HEK293 (cell line): ENCODE measurements at regions not wholly inside any gene's neighbourhood (a gene's known extent, or its start where the extent isn't known, plus 50 kb on each side); places are given as distances from the start of the nearest gene placed in this dataset.

Source experiments
- CTCF ChIA-PET: fragments of 350-600 bp; formaldehyde crosslinking; extraction: SDS; loops from one replicate; lab custom pipeline; 2021; ENCODE audit warnings: antibody characterized with exemption; lab: Yijun Ruan, JAX
- POLR2A ChIA-PET: fragments of 300-600 bp; formaldehyde crosslinking; extraction: SDS; loops from one replicate; lab custom pipeline; 2020; ENCODE audit warnings: antibody characterized with exemption, inconsistent platforms; lab: Yijun Ruan, JAX
- H3K27ac ChIP-seq: fragments of 200-500 bp; sonication (Bioruptor generic); 2 replicates; pipeline ENCODE4 v1.5.1; 2014; ENCODE audit warnings: low read depth, low read length, control low read depth, inconsistent platforms; ENCODE audit errors: extremely low read depth
- H3K36me3 ChIP-seq, 2 experiments: fragments of 200-500 bp in 1 of 2; sonication (Bioruptor generic) in 1 of 2; 1 replicate in 1 of 2; 2 replicates in 1 of 2; pipeline ENCODE4 v1.5.1; 2014 to 2017; ENCODE audit warnings: inconsistent platforms in 2 of 2, low read length in 2 of 2; ENCODE audit not compliant: control insufficient read depth in 2 of 2, insufficient read depth in 1 of 2
- H3K4me1 ChIP-seq: fragments of 200-500 bp; sonication (Bioruptor generic); 2 replicates; pipeline ENCODE4 v1.5.1; 2014; ENCODE audit warnings: mild to moderate bottlenecking, low read length, inconsistent platforms; ENCODE audit not compliant: control insufficient read depth, insufficient read depth
- H3K4me3 ChIP-seq: 2 replicates; pipeline ENCODE4 v1.5.1; 2011; ENCODE audit warnings: low read depth, mild to moderate bottlenecking, control low read depth, low read length, moderate library complexity
- H3K9me3 ChIP-seq: fragments of 200-500 bp; sonication (Bioruptor generic); 2 replicates; pipeline ENCODE4 v1.5.1; 2014; ENCODE audit warnings: low read depth, low read length, inconsistent platforms; ENCODE audit not compliant: control insufficient read depth, insufficient read depth
- IKZF3 ChIP-seq: fragments of 450-650 bp; IDR thresholded peaks from 2 replicates; pipeline ENCODE4 v1.5.0; 2018; ENCODE audit warnings: missing biosample characterization, mild to moderate bottlenecking, missing genetic modification characterization, moderate library complexity
- KLF10 ChIP-seq: fragments of 450-650 bp; IDR thresholded peaks from 2 replicates; pipeline ENCODE4 v1.5.1; 2018; ENCODE audit warnings: missing biosample characterization, mild to moderate bottlenecking, missing genetic modification characterization
- ZFP41 ChIP-seq: fragments of 450-650 bp; formaldehyde crosslinking; IDR thresholded peaks from 2 replicates; pipeline ENCODE4 v1.5.1; 2016; ENCODE audit warnings: missing biosample characterization, missing genetic modification characterization, borderline replicate concordance
- ZFP69B ChIP-seq: fragments of 450-650 bp; formaldehyde crosslinking; IDR thresholded peaks from 2 replicates; pipeline ENCODE4 v1.5.1; 2016; ENCODE audit warnings: missing biosample characterization, missing genetic modification characterization
- ZNF311 ChIP-seq: fragments of 450-650 bp; formaldehyde crosslinking; IDR thresholded peaks from 2 replicates; pipeline ENCODE4 v1.5.1; 2017; ENCODE audit warnings: missing biosample characterization, missing genetic modification characterization, borderline replicate concordance
- ZNF423 ChIP-seq: fragments of 450-650 bp; formaldehyde crosslinking; IDR thresholded peaks from 2 replicates; pipeline ENCODE4 v1.5.1; 2016; ENCODE audit warnings: missing biosample characterization, missing genetic modification characterization
- ZNF521 ChIP-seq: fragments of 450-650 bp; formaldehyde crosslinking; IDR thresholded peaks from 2 replicates; pipeline ENCODE4 v1.5.1; 2017; ENCODE audit warnings: missing biosample characterization, mild to moderate bottlenecking, missing genetic modification characterization
- ZNF544 ChIP-seq: fragments of 450-650 bp; formaldehyde crosslinking; IDR thresholded peaks from 2 replicates; pipeline ENCODE4 v1.5.0; 2017; ENCODE audit warnings: missing biosample characterization, missing genetic modification characterization
- ZNF548 ChIP-seq: fragments of 450-650 bp; formaldehyde crosslinking; IDR thresholded peaks from 2 replicates; pipeline ENCODE4 v1.5.1; 2016; ENCODE audit warnings: missing biosample characterization, missing genetic modification characterization
- ZNF621 ChIP-seq: fragments of 450-650 bp; formaldehyde crosslinking; IDR thresholded peaks from 2 replicates; pipeline ENCODE4 v1.5.1; 2017; ENCODE audit warnings: missing biosample characterization, missing genetic modification characterization
- ZNF658 ChIP-seq: fragments of 450-650 bp; formaldehyde crosslinking; IDR thresholded peaks from 2 replicates; pipeline ENCODE4; 2016; ENCODE audit warnings: missing biosample characterization, missing genetic modification characterization
- TF ChIP-seq, protein P1 (sequence below): fragments of 450-650 bp; formaldehyde crosslinking; IDR thresholded peaks from 2 replicates; pipeline ENCODE4 v1.5.1; 2016; ENCODE audit warnings: missing biosample characterization, missing genetic modification characterization, low read depth
- TF ChIP-seq, protein P2 (sequence below): fragments of 450-650 bp; formaldehyde crosslinking; IDR thresholded peaks from 2 replicates; pipeline ENCODE4 v1.5.1; 2016; ENCODE audit warnings: missing biosample characterization, missing genetic modification characterization
- TF ChIP-seq, protein P3 (sequence below): fragments of 450-650 bp; formaldehyde crosslinking; IDR thresholded peaks from 2 replicates; pipeline ENCODE4 v1.5.1; 2016; ENCODE audit warnings: missing biosample characterization, missing genetic modification characterization
- TF ChIP-seq, protein P4 (sequence below): fragments of 450-650 bp; formaldehyde crosslinking; IDR thresholded peaks from 2 replicates; pipeline ENCODE4 v1.5.1; 2016; ENCODE audit warnings: missing biosample characterization, missing genetic modification characterization
- TF ChIP-seq, protein P5 (sequence below): fragments of 450-650 bp; formaldehyde crosslinking; IDR thresholded peaks from 2 replicates; pipeline ENCODE4 v1.5.1; 2016; ENCODE audit warnings: missing biosample characterization, missing genetic modification characterization, borderline replicate concordance
- TF ChIP-seq, protein P6 (sequence below): IDR thresholded peaks from 2 replicates; pipeline ENCODE4 v1.6.1; 2011; ENCODE audit warnings: mild to moderate bottlenecking, low read depth, low read length, borderline replicate concordance
- TF ChIP-seq, protein P7 (sequence below): fragments of 450-650 bp; formaldehyde crosslinking; IDR thresholded peaks from 2 replicates; pipeline ENCODE4 v1.5.1; 2016; ENCODE audit warnings: missing biosample characterization, missing genetic modification characterization

DNA sequence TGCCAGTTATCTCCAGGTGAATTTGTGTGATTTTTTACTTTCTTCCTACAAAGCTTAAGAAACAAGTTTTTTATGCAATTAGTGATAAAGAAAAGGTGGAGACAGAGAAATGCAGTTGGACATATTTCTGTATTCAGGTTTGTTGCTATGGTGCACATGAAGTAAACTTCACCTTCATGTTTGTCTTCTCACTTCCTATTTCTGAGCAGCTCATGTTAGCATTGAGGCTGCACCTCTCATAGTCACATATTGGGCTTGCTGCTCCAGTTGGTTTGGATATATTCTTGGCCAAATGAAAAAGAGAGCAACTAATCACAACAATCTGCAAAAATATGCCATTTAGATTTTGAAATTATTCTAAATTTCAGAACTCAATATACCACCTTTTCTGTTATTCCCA lies 475.6 kb upstream of the ZWINT start (continued):
- TF ChIP-seq, protein P1, sequence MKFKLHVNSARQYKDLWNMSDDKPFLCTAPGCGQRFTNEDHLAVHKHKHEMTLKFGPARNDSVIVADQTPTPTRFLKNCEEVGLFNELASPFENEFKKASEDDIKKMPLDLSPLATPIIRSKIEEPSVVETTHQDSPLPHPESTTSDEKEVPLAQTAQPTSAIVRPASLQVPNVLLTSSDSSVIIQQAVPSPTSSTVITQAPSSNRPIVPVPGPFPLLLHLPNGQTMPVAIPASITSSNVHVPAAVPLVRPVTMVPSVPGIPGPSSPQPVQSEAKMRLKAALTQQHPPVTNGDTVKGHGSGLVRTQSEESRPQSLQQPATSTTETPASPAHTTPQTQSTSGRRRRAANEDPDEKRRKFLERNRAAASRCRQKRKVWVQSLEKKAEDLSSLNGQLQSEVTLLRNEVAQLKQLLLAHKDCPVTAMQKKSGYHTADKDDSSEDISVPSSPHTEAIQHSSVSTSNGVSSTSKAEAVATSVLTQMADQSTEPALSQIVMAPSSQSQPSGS (tag by site-specific recombination) = no peak
- TF ChIP-seq IKZF3 (tag by site-specific recombination) (no peak), ZNF521 (tag by site-specific recombination) (no peak), ZNF658 (tag by site-specific recombination) (no peak), ZFP69B (tag by site-specific recombination) (no peak), ZNF621 (tag by site-specific recombination) (no peak), ZFP41 (no peak), ZNF311 (tag by site-specific recombination) (no peak), ZNF544 (no peak)
- TF ChIP-seq, protein P2, sequence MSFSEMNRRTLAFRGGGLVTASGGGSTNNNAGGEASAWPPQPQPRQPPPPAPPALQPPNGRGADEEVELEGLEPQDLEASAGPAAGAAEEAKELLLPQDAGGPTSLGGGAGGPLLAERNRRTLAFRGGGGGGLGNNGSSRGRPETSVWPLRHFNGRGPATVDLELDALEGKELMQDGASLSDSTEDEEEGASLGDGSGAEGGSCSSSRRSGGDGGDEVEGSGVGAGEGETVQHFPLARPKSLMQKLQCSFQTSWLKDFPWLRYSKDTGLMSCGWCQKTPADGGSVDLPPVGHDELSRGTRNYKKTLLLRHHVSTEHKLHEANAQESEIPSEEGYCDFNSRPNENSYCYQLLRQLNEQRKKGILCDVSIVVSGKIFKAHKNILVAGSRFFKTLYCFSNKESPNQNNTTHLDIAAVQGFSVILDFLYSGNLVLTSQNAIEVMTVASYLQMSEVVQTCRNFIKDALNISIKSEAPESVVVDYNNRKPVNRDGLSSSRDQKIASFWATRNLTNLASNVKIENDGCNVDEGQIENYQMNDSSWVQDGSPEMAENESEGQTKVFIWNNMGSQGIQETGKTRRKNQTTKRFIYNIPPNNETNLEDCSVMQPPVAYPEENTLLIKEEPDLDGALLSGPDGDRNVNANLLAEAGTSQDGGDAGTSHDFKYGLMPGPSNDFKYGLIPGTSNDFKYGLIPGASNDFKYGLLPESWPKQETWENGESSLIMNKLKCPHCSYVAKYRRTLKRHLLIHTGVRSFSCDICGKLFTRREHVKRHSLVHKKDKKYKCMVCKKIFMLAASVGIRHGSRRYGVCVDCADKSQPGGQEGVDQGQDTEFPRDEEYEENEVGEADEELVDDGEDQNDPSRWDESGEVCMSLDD (tag by site-specific recombination) = no peak
- TF ChIP-seq, protein P3, sequence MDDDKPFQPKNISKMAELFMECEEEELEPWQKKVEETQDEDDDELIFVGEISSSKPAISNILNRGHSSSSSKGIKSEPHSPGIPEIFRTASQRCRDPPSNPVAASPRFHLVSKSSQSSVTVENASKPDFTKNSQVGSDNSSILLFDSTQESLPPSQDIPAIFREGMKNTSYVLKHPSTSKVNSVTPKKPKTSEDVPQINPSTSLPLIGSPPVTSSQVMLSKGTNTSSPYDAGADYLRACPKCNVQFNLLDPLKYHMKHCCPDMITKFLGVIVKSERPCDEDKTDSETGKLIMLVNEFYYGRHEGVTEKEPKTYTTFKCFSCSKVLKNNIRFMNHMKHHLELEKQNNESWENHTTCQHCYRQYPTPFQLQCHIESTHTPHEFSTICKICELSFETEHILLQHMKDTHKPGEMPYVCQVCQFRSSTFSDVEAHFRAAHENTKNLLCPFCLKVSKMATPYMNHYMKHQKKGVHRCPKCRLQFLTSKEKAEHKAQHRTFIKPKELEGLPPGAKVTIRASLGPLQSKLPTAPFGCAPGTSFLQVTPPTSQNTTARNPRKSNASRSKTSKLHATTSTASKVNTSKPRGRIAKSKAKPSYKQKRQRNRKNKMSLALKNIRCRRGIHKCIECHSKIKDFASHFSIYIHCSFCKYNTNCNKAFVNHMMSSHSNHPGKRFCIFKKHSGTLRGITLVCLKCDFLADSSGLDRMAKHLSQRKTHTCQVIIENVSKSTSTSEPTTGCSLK (tag by site-specific recombination) = no peak

DNA sequence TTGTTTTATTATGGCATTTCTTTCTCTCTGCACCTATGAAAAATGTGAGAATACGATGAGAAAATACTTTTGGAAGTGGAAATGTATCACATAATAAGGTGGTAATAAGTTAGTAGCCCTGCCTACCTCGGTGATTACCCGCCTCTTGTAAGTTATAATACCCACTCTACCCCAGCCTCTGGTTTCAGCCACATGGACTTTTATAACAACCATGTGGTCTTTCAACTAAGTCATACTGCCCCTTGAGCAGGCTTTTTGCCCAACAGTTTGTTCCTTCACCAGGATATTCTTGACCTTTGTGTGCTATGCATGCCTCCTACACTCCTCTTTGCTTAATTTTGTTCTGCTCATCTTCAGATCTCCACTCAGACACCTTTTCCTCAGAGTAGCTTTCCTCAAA lies 470.6 kb upstream of the ZWINT start:
- Histone ChIP-seq H3K4me1 (no peaks in the 10 kb centered on the region), H3K4me3 (no peak overlapping the region), H3K9me3 (no peaks in the 10 kb centered on the region), H3K36me3 (no peaks in the 10 kb centered on the region), H3K27ac (no peak overlapping the region)
- TF ChIP-seq ZNF423 (tag by site-specific recombination) (no peak), ZNF548 (no peak), KLF10 (tag by site-specific recombination) (no peak)
- TF ChIP-seq, protein P4, sequence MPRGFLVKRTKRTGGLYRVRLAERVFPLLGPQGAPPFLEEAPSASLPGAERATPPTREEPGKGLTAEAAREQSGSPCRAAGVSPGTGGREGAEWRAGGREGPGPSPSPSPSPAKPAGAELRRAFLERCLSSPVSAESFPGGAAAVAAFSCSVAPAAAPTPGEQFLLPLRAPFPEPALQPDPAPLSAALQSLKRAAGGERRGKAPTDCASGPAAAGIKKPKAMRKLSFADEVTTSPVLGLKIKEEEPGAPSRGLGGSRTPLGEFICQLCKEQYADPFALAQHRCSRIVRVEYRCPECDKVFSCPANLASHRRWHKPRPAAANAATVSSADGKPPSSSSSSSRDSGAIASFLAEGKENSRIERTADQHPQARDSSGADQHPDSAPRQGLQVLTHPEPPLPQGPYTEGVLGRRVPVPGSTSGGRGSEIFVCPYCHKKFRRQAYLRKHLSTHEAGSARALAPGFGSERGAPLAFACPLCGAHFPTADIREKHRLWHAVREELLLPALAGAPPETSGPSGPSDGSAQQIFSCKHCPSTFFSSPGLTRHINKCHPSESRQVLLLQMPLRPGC = no peak
- TF ChIP-seq, protein P5, sequence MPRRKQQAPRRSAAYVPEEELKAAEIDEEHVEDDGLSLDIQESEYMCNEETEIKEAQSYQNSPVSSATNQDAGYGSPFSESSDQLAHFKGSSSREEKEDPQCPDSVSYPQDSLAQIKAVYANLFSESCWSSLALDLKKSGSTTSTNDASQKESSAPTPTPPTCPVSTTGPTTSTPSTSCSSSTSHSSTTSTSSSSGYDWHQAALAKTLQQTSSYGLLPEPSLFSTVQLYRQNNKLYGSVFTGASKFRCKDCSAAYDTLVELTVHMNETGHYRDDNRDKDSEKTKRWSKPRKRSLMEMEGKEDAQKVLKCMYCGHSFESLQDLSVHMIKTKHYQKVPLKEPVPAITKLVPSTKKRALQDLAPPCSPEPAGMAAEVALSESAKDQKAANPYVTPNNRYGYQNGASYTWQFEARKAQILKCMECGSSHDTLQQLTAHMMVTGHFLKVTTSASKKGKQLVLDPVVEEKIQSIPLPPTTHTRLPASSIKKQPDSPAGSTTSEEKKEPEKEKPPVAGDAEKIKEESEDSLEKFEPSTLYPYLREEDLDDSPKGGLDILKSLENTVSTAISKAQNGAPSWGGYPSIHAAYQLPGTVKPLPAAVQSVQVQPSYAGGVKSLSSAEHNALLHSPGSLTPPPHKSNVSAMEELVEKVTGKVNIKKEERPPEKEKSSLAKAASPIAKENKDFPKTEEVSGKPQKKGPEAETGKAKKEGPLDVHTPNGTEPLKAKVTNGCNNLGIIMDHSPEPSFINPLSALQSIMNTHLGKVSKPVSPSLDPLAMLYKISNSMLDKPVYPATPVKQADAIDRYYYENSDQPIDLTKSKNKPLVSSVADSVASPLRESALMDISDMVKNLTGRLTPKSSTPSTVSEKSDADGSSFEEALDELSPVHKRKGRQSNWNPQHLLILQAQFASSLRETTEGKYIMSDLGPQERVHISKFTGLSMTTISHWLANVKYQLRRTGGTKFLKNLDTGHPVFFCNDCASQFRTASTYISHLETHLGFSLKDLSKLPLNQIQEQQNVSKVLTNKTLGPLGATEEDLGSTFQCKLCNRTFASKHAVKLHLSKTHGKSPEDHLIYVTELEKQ = no peak
- TF ChIP-seq, protein P6, sequence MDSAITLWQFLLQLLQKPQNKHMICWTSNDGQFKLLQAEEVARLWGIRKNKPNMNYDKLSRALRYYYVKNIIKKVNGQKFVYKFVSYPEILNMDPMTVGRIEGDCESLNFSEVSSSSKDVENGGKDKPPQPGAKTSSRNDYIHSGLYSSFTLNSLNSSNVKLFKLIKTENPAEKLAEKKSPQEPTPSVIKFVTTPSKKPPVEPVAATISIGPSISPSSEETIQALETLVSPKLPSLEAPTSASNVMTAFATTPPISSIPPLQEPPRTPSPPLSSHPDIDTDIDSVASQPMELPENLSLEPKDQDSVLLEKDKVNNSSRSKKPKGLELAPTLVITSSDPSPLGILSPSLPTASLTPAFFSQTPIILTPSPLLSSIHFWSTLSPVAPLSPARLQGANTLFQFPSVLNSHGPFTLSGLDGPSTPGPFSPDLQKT = no peak
- TF ChIP-seq, protein P7, sequence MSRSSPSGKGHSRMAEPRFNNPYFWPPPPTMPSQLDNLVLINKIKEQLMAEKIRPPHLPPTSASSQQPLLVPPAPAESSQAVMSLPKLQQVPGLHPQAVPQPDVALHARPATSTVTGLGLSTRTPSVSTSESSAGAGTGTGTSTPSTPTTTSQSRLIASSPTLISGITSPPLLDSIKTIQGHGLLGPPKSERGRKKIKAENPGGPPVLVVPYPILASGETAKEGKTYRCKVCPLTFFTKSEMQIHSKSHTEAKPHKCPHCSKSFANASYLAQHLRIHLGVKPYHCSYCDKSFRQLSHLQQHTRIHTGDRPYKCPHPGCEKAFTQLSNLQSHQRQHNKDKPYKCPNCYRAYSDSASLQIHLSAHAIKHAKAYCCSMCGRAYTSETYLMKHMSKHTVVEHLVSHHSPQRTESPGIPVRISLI = no peak
- POLR2A ChIA-PET = no interaction called here
- CTCF ChIA-PET = interaction anchor here (0.6 to 1.2 kb wide), 2 partner anchors 9 to 908 kb away, joined by 3 to 4 read pairs; no protein-coding TSS in a partner anchor
